HG02870 (cell line): ENCODE measurements at regions not wholly inside any gene's neighbourhood (a gene's known extent, or its start where the extent isn't known, plus 50 kb on each side); places are given as distances from the start of the nearest gene placed in this dataset.
A peak's percentile ranks its signal among the peaks of the same experiment; 100 is the strongest.

Experiments
- ATAC-seq: cut with Tn5 transposase; IDR thresholded peaks from one replicate; pipeline ENCODE4 v1.9.1; 2021; ENCODE audit warnings: mild to moderate bottlenecking, moderate library complexity; ENCODE audit not compliant: unreplicated experiment

GRCh38 chr10:3852147-3852904 lies 67.3 kb upstream of the KLF6 start:
- peak; percentile 90 for ATAC-seq

GRCh38 chr10:3850999-3851937 lies 66.3 kb upstream of the KLF6 start:
- peak; percentile 39 for ATAC-seq

GRCh38 chr10:3848775-3849635 lies 64.0 kb upstream of the KLF6 start:
- no peak for ATAC-seq

DNA sequence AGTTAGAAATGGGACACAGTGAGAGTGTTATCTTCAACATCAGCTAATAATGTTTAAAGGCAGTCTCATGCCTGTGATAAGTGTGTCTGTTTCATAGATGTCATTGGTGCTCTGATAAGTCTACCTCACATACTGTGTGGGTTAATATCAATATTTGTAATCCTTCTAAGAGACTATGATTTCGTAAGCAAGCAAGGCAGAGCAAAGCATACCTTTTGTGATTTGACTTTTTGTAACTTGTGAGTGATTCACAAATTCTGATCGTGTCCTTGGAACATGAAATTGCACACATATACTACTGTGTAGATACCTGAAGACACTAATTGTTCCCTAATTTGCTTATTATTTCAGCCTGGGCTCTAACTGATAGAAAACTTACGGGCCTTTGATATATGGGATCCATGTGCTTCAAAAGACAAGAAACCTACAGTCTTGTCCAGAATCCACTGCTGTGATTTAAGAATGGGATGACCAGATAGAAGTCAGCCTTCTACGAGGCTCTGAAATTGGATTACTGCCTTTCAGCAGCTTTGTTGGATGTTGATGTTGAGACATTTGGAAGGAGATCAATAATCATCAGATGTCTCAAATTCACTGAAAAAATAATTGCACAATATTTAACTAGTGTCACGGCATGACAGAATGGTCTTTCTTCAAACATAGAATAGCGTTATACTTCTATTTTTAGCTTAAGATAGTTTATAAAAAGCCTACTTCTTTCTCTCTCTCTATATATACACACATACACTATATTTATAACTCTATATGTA lies 63.2 kb upstream of the KLF6 start:
- ATAC-seq, result no peak

GRCh38 chr10:3846736-3847135 lies 61.7 kb upstream of the KLF6 start:
- no peak for ATAC-seq

GRCh38 chr10:3844491-3845025 lies 59.5 kb upstream of the KLF6 start:
- no peak for ATAC-seq

DNA sequence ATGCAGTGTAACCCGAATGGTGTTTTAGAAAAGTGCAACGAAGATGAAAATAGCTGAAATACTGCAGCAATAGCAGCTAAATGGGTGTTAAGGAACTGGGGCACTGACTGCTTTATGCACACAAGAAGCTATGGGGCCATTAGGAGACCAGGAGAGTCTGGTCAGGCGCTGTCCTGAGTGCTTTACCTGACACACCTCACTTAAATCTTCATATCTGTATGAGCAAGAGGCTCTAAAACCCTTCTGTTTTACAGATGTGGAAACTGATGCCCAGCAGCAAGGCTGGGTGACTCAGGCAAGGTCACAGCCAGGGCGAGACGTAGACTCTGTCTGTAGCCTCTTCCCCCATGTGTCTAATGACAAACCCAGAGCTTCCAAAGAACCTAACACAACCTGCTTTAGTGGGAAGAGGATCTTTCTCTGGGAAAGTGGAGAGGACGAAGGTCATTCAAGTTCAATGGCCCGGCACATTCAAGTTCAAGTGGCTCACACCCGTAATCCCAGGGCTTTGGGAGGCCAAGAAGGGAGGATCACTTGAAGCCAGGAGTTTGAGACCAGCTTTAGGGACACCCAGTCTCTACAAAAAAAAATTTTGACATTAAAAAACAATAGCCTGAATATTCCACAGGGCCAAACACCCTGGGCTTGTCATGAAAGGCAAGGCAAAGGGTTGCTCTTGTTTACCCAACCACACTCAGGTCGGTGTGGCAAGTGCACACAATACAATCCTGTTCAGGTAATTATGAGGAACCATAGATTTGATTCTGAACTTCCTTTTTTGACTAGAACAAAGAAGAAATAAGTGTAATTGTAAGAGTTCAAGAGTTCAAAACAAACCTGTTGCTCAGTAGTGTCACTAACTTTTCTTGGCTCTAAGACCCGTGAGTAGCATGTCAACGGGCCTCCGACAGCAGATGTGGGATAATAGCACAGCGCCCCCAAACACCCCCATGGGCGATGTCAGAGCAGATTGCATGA lies 53.7 kb upstream of the KLF6 start:
- no peak for ATAC-seq

DNA sequence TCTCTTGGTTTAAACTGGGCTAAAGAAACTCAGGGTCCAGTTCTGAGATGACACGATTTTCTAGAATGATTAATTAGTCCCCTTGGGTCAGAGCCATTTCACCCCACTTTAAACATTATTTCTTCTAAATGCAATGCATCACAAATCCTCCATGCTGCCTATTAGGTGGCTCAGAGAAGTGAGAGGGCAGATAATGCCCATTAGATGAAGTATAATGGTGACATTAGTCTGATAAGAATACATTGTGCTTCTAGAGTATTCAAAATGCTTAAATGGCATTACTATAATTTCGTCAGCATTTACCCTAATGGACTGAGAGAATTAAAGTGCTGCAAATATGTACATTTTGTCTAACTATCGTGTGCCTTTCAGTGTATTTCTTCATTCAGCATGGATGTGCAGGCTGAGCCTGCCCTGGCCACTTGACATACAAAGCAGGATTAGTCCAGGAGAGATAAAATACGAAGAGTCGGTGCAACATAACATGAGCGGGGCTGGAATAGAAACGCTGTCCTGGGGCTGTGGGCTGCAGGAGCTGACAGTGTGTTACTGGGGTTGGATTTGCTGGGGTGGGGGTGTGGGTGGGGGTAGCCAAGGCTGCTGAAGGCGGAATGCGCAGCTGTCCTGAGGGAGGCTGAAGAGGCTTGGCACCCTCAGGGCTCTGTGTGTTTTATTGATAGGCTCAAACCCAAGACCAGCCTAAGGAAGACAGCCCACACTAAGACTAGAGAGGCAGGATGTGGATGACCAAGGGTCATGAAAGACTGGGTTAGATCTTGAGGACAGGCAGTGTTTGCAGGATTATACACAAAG lies 52.8 kb upstream of the KLF6 start:
- no peak for ATAC-seq

- ATAC-seq, result peak; percentile 79
These were observed 51.3 kb upstream of the KLF6 start for GRCh38 chr10:3836222-3836820.

DNA sequence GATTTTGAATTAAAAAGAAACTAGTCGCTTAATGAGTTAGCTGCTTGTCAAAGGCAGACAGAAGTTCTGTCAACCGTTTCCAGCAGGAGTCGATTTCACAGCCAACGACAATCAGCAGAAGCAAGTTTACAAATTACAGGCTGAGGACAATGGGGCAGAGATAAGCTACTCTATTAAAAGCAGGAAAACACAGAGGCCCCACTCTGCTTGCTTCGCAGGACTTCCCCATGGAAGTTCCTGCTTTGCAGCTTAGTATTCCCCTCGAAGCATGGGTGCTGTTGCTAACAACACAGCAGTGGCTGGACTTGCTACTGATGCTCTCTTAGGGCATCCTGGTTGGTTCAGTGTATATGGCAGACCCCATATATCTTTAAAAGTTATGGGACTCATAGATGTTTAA lies 50.8 kb upstream of the KLF6 start:
- ATAC-seq, result peak; percentile 37

DNA sequence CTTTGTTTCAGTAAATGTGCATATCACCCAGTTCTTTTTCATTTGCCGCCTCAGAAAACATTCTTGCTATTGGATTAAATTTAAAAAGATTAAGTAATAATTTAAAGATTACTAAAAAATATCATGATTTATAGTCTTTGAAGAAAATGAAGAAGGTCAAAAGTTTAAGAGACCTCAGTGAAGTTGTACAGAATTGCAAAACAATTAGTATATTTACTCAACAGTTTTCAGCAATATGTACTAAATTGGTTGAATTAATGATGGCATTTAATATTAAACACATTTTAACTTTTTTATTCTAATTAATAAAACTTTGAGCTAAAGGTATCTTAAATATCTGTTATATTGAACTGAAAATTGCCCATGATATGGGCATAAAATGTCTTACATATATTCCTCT lies 49.9 kb upstream of the KLF6 start:
- ATAC-seq, result no peak
